Ishikawa (cell line): ENCODE measurements at regions not wholly inside any gene's neighbourhood (a gene's known extent, or its start where the extent isn't known, plus 50 kb on each side); places are given as distances from the start of the nearest gene placed in this dataset.

Experiments used
- CEBPB ChIP-seq: IDR thresholded peaks from 2 replicates; pipeline ENCODE4 v1.6.1; 2012
- CREB1 ChIP-seq: IDR thresholded peaks from 2 replicates; pipeline ENCODE4 v1.6.1; 2012; ENCODE audit warnings: low read depth
- EGR1 ChIP-seq: IDR thresholded peaks from 2 replicates; pipeline ENCODE4 v1.6.1; 2012
- EP300 ChIP-seq: IDR thresholded peaks from 2 replicates; pipeline ENCODE4 v1.6.1; 2012; ENCODE audit warnings: borderline replicate concordance
- FOXM1 ChIP-seq: IDR thresholded peaks from 2 replicates; pipeline ENCODE4 v1.6.1; 2012; ENCODE audit warnings: low read depth, borderline replicate concordance
- NFIC ChIP-seq: IDR thresholded peaks from 2 replicates; pipeline ENCODE4 v1.6.1; 2012
- RAD21 ChIP-seq: IDR thresholded peaks from 2 replicates; pipeline ENCODE4 v1.6.1; 2012; ENCODE audit warnings: low read depth
- REST ChIP-seq: IDR thresholded peaks from 2 replicates; pipeline ENCODE4 v1.6.1; 2012; ENCODE audit warnings: low read depth, mild to moderate bottlenecking
- TAF1 ChIP-seq: IDR thresholded peaks from 2 replicates; pipeline ENCODE4 v1.6.1; 2012; ENCODE audit warnings: low read depth, mild to moderate bottlenecking
- TCF12 ChIP-seq: IDR thresholded peaks from 2 replicates; pipeline ENCODE4 v1.6.1; 2012; ENCODE audit warnings: low read depth
- TEAD4 ChIP-seq: IDR thresholded peaks from 2 replicates; pipeline ENCODE4 v1.6.1; 2012
- USF1 ChIP-seq: IDR thresholded peaks from 2 replicates; pipeline ENCODE4 v1.6.1; 2012
- YY1 ChIP-seq: IDR thresholded peaks from 2 replicates; pipeline ENCODE4 v1.6.1; 2012; ENCODE audit warnings: low read depth
- ZBTB7A ChIP-seq: IDR thresholded peaks from 2 replicates; pipeline ENCODE4 v1.6.1; 2012; ENCODE audit warnings: low read depth
- TF ChIP-seq, protein P1 (sequence below): IDR thresholded peaks from 2 replicates; pipeline ENCODE4 v1.6.1; 2012

- no peak for TF ChIP-seq EGR1
- TF ChIP-seq TEAD4 = no peak
- TF ChIP-seq, protein P1, sequence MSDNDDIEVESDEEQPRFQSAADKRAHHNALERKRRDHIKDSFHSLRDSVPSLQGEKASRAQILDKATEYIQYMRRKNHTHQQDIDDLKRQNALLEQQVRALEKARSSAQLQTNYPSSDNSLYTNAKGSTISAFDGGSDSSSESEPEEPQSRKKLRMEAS = no peak
- no peak for TF ChIP-seq YY1
- TF ChIP-seq TAF1 = no peak
- no peak for TF ChIP-seq CREB1
- no peak for TF ChIP-seq NFIC
- no peak for TF ChIP-seq USF1
- no peak for TF ChIP-seq CEBPB
- TF ChIP-seq REST = no peak
- no peak for TF ChIP-seq ZBTB7A
- TF ChIP-seq EP300 = no peak
- no peak for TF ChIP-seq FOXM1
- TF ChIP-seq RAD21 = no peak
- no peak for TF ChIP-seq TCF12
These were observed 148.0 kb downstream of the TTC32 start for GRCh38 chr2:19753818-19754217.

DNA sequence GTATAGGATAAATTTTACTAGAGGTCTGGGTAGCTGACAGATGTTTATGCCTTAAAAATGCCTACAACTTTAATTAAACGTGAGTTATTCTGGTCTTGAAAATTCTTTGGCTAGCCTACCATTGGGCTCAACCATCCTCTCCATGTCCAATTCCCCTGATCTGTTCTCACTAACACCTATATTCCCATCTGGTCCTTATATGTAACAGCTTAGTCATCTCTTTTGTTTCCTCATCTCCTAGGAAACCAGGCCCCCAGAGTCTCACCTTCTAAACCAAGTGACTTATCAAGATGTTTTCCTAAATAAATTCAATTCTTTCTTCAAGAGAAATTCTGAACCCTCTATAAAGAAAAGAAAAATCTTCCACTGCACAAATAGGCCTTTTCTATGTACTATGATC is 148.5 kb downstream of the TTC32 start:
- no peak for TF ChIP-seq CREB1
- TF ChIP-seq EGR1 = no peak
- TF ChIP-seq, protein P1 = no peak

DNA sequence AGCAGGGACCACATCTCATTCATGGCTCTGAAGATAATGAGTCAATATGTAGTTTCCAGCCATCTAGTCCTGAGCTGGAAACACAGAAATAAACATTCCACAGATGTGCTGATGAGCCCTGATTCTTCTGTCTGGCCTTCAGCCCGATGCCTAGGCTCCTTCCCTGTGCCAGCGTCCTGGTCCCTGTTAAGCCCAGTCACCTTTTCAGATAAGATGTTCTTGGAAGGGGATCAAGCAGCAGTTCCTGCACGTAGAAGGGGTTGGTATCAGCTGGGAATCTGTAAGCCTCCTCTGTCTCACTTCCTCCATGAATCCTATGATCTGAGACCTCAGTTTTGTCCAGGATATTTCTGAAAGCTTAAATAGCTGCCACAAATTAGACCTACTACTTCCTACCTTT is 149.3 kb downstream of the TTC32 start:
- no peak for TF ChIP-seq REST
- no peak for TF ChIP-seq CREB1

DNA sequence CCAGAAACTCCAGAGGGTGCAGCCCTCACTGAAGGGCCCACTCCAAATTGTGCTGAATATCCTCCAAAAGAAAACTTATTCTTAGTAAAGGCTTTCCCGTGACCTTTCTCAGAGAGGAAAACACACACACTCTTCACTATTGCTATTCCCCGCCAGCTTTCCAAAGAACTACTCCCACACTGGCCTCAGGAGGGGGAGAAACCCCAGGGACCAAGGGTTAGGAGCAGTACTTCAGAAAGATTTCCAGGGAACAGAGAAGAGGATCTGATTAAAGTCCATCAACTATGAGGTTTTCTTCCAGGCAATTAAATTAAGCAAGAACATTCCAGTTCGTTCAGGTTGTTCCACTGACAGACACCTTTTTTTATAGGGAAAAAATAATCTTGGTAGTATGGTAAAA is 150.2 kb downstream of the TTC32 start:
- no peak for TF ChIP-seq FOXM1
- no peak for TF ChIP-seq NFIC
- no peak for TF ChIP-seq RAD21
- no peak for TF ChIP-seq CREB1

- no peak for TF ChIP-seq TEAD4
- TF ChIP-seq EP300 = no peak
- TF ChIP-seq, protein P1 = no peak
- TF ChIP-seq CEBPB = no peak
- TF ChIP-seq CREB1 = no peak
- no peak for TF ChIP-seq EGR1
- no peak for TF ChIP-seq TCF12
- TF ChIP-seq USF1 = no peak
- no peak for TF ChIP-seq YY1
These were observed 151.6 kb downstream of the TTC32 start for GRCh38 chr2:19750136-19750535.

- no peak for TF ChIP-seq REST
- no peak for TF ChIP-seq ZBTB7A
- no peak for TF ChIP-seq FOXM1
- no peak for TF ChIP-seq NFIC
- TF ChIP-seq USF1 = no peak
- TF ChIP-seq TEAD4 = no peak
- no peak for TF ChIP-seq EGR1
- no peak for TF ChIP-seq CREB1
- no peak for TF ChIP-seq CEBPB
- TF ChIP-seq RAD21 = no peak
- no peak for TF ChIP-seq EP300
These were observed 152.3 kb downstream of the TTC32 start for GRCh38 chr2:19749507-19749836.
